Mesodermal cell (in vitro differentiated cells): ENCODE measurements at regions not wholly inside any gene's neighbourhood (a gene's known extent, or its start where the extent isn't known, plus 50 kb on each side); places are given as distances from the start of the nearest gene placed in this dataset.

Source experiments
- H3K27ac ChIP-seq: 2 replicates; pipeline ENCODE4 v1.7.0; 2013; ENCODE audit warnings: mild to moderate bottlenecking, low read depth, low read length, moderate library complexity; ENCODE audit not compliant: severe bottlenecking
- H3K36me3 ChIP-seq: 2 replicates; pipeline ENCODE4 v1.7.1; 2013; ENCODE audit warnings: mild to moderate bottlenecking, low read length, moderate library complexity; ENCODE audit not compliant: control insufficient read depth, insufficient read depth
- H3K4me1 ChIP-seq: one replicate; pipeline ENCODE4 v1.7.1; 2013; ENCODE audit warnings: mild to moderate bottlenecking, low read length; ENCODE audit not compliant: insufficient read depth, control insufficient read depth, poor library complexity, severe bottlenecking
- H3K4me3 ChIP-seq: 2 replicates; pipeline ENCODE4 v1.7.0; 2013; ENCODE audit warnings: low read length, control low read depth, mild to moderate bottlenecking; ENCODE audit not compliant: insufficient read depth, poor library complexity, severe bottlenecking; ENCODE audit errors: extremely low read depth
- H3K9me3 ChIP-seq: 2 replicates; pipeline ENCODE4 v1.7.1; 2013; ENCODE audit warnings: mild to moderate bottlenecking, low read length, moderate library complexity; ENCODE audit not compliant: control insufficient read depth
- WGBS, 2 experiments: methylation state at CpG; one replicate each; pipeline ENCODE4 v1.1.5; 2013; ENCODE audit warnings: missing lambda C conversion rate in 2 of 2; ENCODE audit not compliant: insufficient coverage in 2 of 2; 5-methylcytosine and 5-hydroxymethylcytosine counted together

DNA sequence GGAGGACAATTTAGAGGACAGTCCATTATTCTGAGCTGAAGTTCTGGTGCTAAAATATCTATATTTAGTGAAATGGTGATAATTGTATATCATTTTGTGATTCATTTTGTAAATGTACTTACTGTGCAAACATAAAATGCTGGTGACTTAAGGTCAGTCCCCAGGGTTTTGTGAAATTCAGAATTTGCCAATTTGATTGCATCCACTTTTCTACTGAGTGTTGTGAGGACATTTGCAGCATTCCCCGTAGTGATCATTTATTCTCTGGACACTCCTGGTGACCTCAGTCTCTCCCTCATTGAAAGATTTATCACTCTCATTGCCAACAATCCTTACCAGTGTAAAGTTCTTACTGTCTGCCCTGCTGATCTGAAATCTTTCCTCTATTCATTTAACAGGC is 98.2 kb downstream of the SOCS6 start:
- Histone ChIP-seq H3K9me3 (no peaks in the 10 kb centered on the region), H3K4me1 (peaks cover 3% of the 10 kb centered on the region), H3K27ac (no peak overlapping the region), H3K36me3 (no peaks in the 10 kb centered on the region), H3K4me3 (no peak overlapping the region)
- 83 to 100% methylated on average over 1 of the region's 1 CpG for WGBS, 2 experiments

DNA sequence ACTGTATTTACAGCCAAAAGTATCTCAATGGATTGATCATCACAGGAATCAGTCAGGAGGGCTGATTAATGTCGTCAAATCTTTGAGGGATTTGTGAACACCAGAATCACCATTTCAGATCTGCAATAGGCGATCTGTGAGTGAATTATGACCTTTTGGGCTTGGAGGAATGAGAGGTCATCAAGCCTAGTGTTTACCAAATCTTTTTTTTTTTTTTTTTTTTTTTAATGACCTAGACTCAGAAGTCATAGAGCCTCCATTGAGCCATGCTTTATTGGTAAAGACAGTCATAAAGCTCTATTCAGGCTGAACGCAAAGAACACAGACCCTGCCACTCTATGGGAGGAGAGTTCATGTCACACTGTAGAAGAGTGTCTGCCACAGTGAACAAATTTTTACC is 97.7 kb downstream of the SOCS6 start:
- Histone ChIP-seq H3K4me1 (peaks cover 7% of the 10 kb centered on the region), H3K9me3 (no peaks in the 10 kb centered on the region), H3K27ac (no peak overlapping the region), H3K36me3 (no peaks in the 10 kb centered on the region), H3K4me3 (no peak overlapping the region)
- WGBS, 2 experiments: 88 to 89% methylated on average over 1 of the region's 3 CpGs

DNA sequence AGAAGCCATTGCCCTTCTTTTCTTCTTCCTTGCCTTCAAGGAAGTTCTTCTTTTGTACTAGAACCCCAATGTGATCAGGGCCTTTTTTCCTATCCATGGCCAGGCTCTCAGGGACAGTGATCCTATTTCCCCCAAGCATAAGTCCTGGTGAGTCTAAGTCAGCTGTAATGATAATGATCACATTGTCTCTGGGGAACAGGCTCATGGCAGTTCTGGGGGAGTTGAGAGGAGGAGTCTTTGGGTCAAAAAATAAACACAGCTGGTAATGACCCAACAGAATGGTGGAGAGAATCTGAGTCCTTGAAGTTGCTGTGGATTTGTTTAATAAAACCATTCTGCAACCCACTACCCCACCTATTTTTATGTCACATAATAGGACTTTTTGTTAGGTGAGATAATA is 96.6 kb downstream of the SOCS6 start:
- Histone ChIP-seq H3K9me3 (no peaks in the 10 kb centered on the region), H3K36me3 (no peaks in the 10 kb centered on the region), H3K4me1 (peaks cover 7% of the 10 kb centered on the region), H3K4me3 (no peak overlapping the region), H3K27ac (no peak overlapping the region)

DNA sequence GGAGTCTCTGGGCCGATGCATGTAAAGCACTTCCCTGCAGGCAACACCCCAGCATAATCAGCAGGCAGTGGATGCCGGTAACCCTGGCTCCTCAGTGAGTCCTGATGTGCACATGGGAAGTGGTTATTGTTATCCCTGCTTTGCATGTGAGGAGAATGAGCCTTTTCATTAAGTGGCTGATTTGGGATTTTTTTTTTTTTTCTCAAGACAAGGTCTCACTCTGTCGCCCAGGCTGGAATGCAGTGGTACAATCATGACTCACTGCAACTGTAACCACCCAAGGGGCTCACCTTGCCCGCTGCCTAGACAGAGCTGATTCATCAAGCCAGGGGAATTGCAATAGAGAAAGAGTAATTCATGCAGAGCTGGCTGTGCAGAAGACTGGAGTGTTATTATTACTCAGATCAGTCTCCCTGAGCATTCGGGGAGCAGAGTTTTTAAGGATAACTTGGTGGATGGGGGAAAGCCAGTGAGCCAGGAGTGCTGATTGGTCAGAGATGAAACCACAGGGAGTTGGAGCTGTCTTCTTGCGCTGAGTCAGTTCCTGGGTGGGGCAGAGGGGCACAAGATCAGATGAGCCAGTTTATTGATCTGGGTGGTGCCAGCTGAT is 95.4 kb downstream of the SOCS6 start:
- 68 to 71% methylated on average over 2 to 4 of the region's 6 CpGs for WGBS, 2 experiments
- no peaks in the 10 kb centered on the region for H3K9me3 ChIP-seq

DNA sequence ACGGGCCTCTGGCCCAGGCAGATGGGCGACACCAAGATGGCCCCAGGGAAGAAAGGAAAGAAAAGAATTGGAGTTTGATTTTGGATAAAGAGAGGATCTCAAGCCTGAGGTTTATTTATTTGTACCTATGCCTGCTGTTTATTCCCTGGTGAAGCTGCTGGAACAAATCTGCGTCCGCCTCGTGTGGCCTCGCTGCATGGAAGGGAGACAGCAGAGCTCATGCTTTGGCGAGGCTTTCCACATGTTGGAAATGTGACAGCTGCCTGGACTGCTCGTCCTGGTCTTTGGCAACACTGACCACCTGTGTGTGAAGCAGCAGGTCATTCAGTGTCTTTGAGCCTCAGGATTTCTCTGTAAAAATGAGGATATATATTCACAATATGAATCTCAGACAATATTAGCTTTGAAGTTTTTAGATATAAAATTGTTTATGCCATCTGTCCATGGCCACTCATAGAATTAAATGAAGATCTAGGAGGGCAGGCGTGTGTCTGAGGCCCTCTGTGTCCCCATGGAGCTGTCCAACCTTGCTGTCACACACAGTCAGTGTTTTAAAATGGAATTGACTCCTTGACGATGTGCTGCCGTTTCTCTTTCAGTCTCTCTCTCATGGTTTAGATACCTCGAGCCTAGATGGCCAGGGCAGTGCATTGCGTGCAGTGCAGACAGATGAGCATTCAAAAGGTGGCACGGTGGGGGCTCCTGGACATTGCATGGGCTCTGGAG is 94.3 kb downstream of the SOCS6 start:
- 87 to 91% methylated on average over 10 to 13 of the region's 14 CpGs for WGBS, 2 experiments

More for the DNA sequence above, 95.4 kb downstream of the SOCS6 start:
- Histone ChIP-seq H3K36me3 (no peaks in the 10 kb centered on the region), H3K4me3 (no peak overlapping the region), H3K4me1 (peaks cover 7% of the 10 kb centered on the region), H3K27ac (no peak overlapping the region)

DNA sequence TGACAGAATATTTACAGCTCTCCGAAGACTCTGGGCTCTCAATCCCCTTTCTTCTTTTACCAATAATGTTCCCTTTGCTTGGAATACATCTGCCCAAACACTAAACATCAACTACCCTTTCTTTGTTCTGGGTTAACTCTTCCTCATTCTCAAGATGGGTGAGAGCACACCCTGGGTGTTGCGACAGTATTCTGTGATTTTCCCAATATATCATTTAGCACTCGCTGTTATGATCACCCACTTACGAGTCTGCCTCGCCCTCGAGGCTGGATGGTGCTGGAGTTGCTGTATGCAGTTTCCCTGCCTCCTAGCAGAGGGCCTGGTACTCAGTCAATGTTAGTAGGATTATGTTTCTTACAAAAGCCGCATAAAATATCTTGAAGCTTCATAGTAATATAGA is 93.2 kb downstream of the SOCS6 start:
- 75 to 92% methylated on average over 2 to 3 of the region's 7 CpGs for WGBS, 2 experiments
- Histone ChIP-seq H3K27ac (peak overlapping the region; percentile 64), H3K4me1 (peaks cover 21% of the 10 kb centered on the region), H3K4me3 (no peak overlapping the region), H3K9me3 (no peaks in the 10 kb centered on the region), H3K36me3 (no peaks in the 10 kb centered on the region)

More for the DNA sequence above, 94.3 kb downstream of the SOCS6 start:
- Histone ChIP-seq H3K4me3 (no peak overlapping the region), H3K36me3 (no peaks in the 10 kb centered on the region), H3K9me3 (no peaks in the 10 kb centered on the region), H3K4me1 (peaks cover 10% of the 10 kb centered on the region), H3K27ac (no peak overlapping the region)

DNA sequence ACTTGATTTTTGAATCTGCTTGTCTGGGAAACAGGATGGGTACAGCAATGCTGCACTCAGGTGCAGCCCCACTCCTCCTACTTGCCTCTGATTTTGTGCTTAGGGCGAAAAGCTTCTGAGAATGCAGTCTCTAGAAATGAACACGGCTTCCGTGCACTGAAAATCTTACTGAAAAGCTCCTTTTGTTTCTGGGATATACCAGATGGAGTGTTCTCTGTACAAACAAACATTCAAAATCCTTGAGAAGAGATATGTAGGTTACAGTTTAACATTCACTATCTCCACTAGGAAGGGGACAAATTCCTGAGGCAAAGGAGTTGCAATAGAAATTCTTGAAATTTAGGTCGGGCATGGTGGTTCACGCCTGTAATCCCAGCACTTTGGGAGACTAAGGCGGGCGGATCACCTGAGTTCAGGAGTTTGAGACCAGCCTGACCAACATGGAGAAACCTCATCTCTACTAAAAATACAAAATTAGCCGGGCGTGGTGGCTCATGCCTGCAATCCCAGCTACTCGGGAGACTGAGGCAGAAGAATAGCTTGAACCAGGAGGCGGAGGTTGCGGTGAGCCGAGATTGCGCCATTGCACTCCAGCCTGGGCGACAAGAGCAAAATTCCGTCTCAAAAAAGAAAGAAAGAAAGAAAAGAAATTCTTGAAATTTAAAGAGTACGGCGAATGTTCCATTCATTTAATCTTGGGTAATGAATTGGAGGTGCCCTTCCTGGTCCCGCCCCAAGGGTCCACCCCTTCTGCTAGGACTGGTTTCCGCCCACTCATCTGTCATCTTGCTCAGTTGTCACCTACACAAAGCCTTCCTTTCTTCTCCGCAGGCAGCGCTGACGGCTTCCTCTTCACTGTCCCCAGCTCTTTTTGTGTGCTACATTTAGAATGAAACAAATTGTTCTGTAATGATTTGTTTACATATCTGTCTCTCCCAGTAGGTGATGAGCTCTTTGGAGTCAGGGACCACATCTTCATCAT is 92.4 kb downstream of the SOCS6 start:
- WGBS, 2 experiments: 79 to 90% methylated on average over 14 to 17 of the region's 23 CpGs
- H3K4me3 ChIP-seq: no peak overlapping the region

More for the DNA sequence above, 92.4 kb downstream of the SOCS6 start:
- Histone ChIP-seq H3K9me3 (no peaks in the 10 kb centered on the region), H3K27ac (peak overlapping the region; percentile 64), H3K4me1 (peaks cover 22% of the 10 kb centered on the region), H3K36me3 (no peaks in the 10 kb centered on the region)
